HPDE6-E6E7 (cell line): ENCODE measurements at regions not wholly inside any gene's neighbourhood (a gene's known extent, or its start where the extent isn't known, plus 50 kb on each side); places are given as distances from the start of the nearest gene placed in this dataset.
A peak's percentile ranks its signal among the peaks of the same experiment; 100 is the strongest.
"Not testable (repeated sequence)": the region's sequence is repeated elsewhere in the genome, so short reads cannot be mapped to it uniquely, and the experiment has no call there.

Experiments
- DNase-seq: peaks from one replicate; pipeline ENCODE4 v3.0.0; 2011; ENCODE audit warnings: missing footprints; ENCODE audit errors: extremely low spot score

DNA sequence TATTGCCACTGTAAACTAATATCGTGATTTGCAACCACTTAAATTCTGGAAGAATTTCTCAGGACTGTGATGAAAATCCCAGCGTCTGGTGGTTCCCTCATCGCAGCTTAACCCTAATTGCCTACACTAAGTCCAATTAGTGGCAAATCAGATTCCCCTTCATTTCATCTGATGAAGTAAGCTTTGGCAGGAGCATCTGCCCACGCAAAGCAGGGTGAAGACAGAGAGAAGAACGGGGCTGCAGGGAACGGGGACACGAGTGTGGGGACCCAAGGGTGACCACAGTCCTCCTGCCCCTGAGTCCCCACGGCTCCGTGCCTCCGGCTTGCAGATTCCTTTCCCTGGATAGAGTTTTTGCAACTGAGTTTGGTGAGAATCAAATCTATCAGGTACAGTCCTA lies 159.5 kb downstream of the LY86 start:
- DNase-seq, result no peak

DNA sequence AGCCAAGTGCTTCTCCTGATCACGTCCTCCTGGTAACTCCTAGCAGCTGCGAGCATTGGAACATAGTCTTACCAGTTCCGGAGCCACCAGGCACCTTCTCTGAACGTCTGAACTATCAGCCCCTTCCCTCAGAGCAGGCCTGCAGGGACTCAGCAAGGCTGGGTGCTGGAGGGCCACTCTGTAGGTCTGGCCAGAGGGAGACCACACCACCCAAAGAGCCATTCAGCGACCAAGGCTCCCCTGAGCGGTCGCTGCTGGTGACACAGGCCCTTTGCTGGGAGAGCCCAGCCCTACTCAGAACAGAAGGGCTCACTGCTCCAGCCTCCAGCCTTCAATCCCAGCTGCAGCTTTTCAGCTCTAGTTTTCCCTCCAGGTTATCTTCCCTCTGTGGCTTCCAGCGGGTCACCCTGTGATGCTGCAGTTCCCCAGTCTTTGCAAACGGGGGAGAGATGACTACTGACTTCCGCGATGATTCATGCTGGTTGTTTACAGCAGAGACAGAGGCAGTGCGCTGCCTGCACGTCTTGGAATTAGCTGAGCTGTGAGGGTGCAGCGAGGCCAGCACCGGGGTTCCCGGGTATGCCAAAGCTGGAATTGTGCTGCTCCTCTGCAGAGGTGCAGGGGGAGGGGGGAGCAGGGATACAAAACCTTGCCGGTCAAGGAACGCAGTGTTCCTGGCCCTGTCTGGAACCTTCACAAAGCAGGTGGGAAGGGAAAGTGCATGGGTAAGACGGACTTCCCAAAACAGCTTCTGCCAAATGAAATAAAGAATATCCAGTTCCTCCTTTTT lies 161.4 kb downstream of the LY86 start:
- peak; percentile 96 for DNase-seq

DNA sequence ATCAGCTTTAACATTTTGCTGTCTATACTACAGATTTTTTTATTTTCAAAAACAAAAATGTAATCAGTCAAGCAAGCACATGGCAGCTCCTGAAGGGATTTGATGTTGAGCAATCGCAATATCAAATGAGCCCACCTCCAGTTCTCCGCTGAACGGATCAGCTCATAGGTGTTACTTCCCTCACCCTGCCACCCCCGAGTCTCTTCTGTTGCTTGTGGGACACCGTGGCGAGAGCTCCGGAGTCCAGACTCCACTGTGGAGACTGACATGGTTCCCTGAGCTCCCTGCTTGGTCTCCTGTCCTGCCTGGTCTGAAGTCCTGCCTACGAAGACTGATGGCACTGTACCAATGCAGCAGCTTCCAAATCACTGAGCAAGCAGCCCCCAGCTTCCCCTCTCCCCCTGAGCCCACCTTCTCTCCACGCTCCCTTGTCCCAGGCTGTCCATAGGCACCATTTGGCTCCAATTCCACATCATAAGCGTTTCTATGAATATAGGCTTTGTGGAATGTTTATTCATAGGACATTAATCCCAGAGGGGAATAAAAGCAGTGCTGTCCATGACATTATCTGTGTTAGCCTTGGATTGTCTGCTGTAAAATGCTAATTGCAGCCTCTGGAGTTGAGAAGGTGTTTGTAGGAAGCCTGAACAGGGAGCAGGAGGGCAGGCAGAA lies 162.2 kb downstream of the LY86 start:
- no peak for DNase-seq

DNA sequence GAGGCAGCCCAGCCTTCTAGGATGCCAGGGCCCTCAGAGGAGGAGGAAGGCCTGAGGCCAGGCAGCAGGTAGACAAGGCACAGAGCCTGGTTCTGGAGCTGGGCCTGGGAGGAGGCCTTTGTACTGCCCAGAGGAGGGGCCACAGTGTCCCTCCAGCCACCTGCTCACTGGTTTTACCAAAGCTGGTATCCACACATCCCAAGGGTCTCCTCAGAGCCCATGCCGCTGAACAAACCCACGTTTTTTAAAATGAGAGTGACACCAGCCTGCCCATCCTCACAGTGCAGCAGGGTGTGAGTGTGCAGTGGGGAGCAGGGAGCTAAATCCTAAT lies 162.7 kb downstream of the LY86 start:
- no peak for DNase-seq

DNA sequence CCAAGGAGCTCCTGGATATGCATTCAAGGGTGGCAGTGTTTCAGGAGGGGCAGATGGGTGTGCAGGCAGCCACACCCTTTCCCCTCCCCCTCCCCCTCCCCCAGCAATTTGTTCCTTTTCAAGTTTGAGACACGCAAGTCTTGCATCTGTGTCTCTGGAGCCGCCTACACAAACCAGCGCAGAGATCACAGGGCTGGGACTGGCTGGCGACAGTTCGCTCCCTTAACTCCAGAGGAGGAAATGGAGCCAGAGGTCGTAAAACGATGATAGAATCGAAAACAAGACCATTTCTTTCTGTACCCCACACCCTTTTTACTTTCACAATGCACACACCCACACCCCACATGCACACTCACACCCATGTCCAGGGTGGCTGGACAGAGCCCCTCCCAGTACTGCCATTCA lies 163.1 kb downstream of the LY86 start:
- no peak for DNase-seq

DNA sequence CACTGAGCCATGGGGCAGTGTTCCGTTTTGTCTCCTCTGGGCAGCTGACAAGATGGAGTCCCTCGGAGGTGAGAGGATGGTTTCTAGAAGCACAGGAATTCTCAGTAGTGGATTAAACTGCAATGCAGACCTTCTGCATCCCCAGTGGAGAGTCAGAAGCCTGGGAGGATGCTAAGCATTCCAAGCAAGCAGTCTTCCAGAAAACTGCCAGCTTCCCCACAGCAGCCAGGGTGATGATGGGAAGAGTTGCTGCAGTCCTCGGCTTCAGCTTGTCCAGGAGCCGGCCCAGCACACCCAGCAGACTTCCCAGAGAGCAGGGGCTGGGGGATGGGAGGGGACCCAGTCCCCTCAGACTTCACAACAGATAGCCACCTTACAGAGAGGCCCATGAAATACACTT lies 163.6 kb downstream of the LY86 start:
- no peak for DNase-seq

DNA sequence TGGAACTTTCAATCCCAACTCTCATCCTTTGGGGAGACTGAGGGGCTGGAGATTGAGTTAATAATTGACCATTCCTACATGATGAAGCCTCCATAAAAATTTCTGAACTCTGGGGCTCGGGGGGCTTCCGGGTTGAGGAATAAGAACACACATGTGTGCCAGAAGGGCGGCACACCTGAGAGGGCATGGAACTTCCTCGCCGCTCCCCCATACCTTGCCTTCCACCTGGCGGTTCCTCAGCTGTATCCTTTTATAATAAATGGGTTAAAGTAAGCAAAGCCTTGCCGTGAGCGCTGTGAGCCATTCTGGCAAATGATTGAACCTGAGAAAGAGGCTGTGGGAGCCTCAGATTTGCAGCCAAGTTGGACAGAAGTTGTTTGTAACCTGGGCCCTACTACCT lies 164.8 kb downstream of the LY86 start:
- no peak for DNase-seq

DNA sequence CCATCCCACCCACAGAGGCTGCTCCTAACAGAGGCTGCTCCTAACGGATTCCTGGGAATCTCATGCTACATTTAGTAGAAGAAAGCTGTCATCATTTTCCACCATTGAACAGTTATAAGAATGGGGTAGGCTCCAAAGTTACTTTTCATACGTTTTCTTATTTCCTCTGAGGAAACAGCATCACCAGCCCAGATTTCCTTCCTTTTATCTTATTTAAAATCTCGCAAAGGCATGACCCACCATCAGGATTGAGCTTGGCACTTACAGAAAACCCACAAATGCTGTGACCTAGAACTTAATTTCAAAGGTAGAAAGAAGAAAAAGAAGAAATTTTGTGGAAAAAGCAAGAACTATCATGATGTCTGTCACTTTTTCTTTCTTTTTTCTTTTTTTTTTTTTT lies 168.0 kb downstream of the LY86 start:
- no peak for DNase-seq

DNA sequence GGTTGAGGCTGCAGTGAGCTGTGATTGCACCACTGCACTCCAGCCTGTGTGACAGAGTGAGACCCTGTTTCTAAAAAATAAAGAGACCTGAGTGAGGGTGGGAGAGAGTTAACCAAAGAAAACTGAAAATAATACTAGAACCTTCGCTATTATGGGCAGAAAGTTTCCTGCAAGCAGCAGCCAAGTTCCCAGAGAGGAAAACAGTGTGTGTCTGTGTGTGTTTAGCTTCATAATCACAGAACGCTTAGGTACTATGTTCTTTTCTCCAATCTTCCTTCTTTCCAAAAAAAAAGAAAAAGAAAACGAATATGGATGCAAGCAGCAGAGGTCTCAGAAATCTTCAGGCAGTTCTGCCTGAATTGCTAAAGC lies 170.0 kb downstream of the LY86 start:
- DNase-seq, result no peak

DNA sequence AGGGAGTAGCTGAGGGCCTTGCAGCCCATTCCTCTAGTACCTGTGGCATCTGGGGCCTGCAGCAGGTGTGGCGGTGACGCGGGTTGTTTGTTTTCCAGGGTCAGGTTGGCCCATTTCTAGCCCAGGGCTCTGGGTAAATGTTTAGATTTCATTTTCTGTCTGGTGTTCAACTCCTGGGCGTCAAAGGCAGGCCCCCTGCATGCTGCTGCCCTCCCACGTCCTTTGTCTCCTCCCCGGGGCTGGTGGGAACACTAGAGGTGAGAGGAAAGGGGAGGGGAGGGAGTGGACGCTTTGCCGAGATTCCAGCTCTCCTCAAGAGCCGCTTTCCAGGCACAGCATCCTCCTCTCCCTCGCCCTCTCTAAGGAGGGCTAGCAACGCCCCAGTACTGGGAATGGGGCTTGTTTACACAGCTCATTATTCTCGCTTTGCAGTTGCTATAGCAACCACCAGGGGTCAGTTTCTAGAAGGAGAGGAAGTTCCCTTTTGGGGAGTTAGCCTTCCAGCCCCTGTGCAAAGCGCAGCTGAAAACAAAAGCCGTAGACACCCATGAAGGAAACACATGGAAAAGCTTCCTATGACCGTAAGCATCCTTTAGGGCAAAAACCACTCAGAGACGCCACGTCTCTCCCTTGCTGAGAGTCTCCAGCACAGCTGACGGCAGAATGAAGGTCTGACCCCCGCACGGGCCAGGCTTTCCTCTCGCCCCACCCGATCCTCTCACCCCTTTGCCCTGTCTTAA lies 170.6 kb downstream of the LY86 start:
- peak; percentile 22 for DNase-seq

DNA sequence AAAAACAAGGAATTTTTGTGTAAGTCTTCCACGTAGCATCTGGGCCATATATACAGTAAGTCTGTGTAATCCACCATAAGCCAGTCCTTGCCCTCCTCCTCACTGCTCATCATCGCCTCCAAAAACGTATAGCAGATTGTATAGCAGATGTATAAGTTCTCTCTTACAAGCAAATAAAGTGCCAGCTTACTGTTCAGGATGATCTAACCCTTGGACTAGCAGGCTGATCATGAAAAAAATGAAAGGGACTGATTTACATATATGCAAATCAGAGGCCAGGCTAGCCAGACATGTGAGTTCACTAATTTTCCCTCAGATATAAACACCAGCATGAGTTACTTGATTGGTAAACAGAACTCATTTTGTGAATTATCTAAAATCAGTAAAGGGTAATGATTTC lies 171.5 kb downstream of the LY86 start:
- no peak for DNase-seq

DNA sequence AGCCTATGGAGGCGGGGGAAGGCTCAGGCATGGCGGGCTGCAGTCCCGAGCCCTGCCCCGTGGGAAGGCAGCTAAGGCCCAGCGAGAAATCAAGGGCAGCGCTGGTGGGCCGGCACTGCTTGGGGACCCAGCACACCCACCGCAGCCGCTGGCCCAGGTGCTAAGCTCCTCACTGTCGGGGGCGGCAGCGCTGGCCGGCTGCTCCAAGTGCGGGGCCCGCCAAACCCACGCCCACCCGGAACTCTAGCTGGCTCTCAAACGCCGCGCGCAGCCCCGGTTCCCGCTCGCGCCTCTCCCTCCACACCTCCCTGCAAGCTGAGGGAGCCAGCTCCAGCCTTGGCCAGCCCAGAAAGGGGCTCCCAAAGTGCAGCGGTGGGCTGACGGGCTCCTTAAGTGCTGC lies 174.0 kb downstream of the LY86 start:
- not testable (repeated sequence) for DNase-seq

DNA sequence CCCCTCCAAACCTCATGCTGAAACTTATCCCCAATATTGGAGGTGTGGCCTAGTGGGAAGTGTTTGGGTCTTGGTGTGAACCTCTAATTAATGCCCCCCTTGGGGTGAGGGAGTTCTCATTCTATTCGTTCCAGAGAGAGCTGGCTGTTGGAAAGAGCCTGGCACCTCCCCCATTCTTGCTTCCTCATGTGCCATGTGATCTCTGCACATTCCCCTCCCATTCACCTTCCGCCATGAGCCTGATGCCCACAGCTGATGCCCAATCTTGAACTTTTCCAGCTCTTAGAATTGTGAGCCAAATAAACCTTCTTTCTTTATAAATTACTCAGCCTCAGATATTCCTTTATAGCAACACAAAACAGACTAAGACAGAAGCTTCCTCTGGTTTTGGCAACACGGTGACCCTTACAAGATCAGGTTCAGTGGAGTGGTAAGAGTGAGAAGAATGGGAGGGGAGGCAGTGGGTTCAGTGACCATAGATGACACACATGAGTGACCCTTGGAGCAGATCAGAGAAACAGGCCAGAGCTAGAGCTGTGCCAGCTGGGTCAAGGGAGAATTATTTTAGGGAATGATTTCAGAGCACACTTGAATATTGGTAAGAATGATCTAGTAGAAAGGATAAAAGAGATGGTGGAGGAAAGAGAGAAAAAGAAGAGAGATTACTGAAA lies 176.4 kb downstream of the LY86 start:
- no peak for DNase-seq

DNA sequence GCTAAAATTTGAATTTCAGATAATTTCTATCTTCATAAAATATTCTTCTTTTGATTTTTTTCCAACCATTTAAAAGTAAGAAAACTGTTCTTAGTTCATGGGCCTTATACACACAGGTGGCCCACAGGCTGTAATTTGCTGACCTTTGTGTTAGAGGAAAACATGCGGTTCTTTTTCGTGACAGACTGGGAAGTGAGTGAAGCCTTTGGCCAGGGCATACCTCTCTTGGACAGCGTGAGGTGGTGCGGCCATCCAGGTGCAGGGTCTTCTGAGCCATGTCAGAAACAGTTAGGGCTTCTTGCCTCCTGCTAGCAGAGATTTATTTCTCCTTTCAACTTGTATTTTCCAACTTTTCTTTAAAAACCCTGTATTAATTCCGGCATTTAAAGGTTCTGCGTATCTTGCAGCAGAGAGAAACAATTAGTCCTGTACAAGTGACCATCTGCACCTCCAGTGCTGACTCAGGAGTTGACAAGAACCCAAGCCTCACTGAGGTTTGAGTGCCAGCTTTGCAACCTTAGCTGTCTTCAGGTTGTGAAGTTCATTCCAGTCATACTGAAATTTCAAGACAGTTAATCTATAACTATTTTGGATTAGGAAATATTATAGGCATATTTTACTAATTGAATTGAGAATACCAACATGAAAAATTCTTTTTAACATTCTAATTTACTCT lies 177.8 kb downstream of the LY86 start:
- no peak for DNase-seq

DNA sequence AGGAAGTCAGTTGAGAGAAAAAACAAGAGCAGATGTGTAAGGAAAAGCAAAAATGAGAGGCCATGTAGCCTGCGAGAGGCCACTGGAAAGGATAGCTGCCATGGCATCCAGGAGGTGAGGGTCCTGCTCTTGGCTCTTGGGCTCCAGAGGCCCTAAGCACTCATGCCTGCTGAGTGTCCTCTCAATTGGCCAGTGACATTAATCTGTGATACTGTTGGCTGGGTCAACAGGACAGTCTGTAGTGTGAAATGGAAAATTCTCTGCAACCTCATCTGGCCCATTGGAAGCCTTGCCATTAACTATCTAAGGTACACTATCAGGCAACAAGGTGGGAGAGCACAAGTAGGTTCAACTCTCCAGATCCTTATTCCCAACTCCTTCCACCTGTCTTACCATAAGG lies 180.9 kb downstream of the LY86 start:
- DNase-seq, result no peak

DNA sequence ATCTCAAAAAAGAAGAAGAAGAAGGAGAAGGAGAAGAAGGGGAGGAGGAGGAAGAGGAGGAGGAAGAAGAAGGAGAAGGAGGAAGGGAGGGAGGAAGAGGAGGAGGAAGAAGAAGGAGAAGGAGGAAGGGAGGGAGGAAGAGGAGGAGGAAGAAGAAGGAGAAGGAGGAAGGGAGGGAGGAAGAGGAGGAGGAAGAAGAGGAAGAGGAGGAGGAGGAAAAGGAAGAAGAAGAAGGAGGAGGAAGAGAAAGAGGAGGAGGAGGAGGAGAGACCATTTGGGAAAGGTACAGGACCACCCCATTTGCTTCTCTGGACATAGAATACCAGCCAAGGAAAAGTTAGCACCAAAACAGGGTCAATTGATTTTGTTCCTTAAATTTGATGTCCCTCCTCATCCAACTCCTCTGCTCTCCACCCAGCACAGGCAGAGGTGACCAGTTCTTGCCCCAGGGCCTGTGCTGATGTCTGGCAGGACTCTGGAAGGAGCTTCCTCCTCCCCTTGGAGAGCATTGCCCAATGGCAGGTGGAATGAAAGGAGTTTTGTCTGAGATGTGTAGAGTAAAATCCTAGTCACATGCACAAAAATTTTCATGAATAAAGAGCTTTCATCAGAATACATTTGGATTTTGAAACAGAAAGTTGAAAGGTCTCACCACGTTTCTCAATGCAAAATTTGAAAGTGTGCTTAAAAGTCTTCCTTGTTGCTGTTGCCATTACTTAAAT lies 182.9 kb downstream of the LY86 start:
- no peak for DNase-seq

DNA sequence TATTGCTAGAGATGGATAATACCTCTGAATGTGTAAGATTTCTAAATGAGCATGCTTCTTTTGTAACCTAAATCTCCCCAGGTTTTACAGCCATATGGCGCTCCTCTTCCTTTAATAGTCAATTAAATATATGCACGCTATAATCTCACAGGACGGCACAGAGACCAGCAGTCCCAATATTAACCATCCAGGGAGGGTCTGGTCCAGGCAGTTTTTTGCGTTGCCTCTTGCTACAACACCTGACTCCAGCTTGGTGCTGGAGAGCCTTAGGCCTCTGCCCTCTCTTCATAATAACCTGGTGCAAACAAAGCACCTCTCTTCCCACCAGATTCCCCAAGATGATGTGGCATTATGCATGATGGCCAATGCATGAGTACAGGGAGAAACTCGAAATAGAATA lies 183.4 kb downstream of the LY86 start:
- DNase-seq, result no peak

DNA sequence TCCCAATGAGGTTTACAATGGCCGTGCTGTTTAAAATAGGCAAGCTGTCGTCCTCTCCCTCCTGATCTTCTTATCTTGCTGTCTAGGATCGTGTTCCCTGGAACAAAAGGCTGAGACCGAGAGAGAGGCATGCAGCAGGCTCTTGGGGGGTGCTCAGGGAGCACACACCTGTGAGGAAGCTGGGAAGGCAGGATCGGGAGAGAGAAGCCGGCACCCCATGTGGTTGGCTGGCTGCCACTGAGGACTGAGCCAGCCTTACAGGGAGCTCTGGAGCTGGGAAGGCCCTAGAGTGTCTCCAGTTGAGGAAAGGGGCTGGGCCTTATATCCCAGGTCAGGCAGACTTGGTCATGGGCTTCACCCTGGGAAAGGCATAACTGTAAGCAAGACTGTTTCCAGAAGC lies 184.2 kb downstream of the LY86 start:
- no peak for DNase-seq

DNA sequence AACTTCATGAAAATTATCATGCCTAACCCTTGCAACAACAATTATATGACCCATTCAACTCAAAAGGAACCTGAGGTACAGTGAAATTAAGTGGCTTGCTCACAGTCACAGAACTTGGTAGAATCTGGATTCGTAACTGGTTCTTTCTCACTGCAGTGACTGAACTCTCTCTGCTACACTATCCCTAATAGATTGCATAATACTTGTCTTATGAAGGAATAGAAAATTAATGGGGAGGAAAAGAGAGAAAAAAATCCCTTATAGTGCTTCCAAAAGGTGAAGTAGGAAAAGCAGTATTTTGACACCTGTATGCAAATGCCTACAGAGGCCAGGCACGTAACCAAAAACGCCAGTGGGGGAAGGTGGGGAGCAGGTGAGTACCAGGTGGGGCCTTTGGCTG lies 186.6 kb downstream of the LY86 start:
- DNase-seq, result no peak

DNA sequence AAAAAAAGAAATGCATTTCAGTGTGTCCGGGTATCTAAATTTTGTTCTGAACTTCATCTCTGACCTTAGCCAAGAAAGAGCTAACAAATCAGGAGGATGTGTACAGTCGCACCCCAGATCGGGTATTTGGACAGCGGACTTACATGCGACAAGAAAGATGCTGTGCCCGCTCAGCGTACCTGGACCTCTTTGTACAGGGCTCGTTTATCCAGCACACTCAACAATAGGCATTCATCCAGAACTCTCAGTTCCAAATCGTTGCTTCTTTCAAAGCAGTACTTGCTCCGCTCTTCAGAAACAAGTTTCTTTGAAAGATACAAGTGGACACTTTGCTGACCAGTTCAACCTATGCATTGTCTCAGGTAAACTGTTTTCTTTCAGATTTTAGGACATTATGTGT lies 191.7 kb downstream of the LY86 start:
- DNase-seq, result no peak

DNA sequence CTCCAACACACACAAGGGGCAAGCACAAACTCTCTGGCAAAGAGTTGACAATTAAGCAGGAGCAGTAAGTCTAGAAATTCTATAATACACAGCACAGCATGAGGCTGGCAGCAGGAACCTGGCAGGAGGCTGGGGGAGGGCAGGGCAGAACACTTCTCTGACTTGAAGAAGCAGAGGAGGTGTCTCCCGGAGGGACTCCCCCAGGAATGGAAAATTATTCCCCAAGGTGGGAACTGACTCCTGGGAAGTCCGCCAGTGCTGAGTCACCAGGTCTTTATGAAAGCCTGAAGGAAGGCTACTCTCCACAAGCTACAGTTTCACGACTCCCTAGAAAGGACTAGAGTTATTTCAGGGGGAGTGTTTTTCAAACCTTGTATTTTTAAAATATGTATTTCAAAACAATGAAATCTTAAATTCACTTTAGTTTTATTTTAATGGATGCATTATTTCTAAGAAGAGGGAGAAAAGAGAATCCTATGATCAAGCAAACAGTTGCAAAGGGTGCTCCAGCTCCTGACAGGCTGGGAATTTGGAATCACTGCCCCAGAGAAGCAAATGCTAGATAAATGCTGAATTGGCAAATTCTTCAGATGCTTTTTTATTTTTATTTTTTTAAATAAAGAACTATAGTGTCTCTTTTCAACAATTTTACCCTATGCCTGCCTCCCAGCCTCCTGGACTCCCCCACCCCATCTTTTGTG lies 192.8 kb downstream of the LY86 start:
- no peak for DNase-seq
